Vagina (tissue), 2 donors: ENCODE measurements at regions not wholly inside any gene's neighbourhood (a gene's known extent, or its start where the extent isn't known, plus 50 kb on each side); places are given as distances from the start of the nearest gene placed in this dataset.

ENCODE experiments used
- POLR2AphosphoS5 ChIP-seq, 2 donors: sonication (generic); formaldehyde crosslinking; IDR thresholded peaks; one replicate each; pipeline ENCODE4 v1.9.0; 2017; ENCODE audit warnings: antibody characterized with exemption in 2 of 2, mild to moderate bottlenecking in 2 of 2, low read depth in 1 of 2; ENCODE audit not compliant: insufficient read depth in 1 of 2
- TF ChIP-seq, protein P1 (sequence below), 3 experiments: fragments of 450-650 bp in 2 of 3; fragments of 200-600 bp in 1 of 3; sonication (generic) in 1 of 3; IDR thresholded peaks; one replicate each; pipeline ENCODE4 v1.5.1; 2017 to 2019; ENCODE audit warnings: antibody characterized with exemption in 3 of 3, mild to moderate bottlenecking in 2 of 3, moderate library complexity in 2 of 3

DNA sequence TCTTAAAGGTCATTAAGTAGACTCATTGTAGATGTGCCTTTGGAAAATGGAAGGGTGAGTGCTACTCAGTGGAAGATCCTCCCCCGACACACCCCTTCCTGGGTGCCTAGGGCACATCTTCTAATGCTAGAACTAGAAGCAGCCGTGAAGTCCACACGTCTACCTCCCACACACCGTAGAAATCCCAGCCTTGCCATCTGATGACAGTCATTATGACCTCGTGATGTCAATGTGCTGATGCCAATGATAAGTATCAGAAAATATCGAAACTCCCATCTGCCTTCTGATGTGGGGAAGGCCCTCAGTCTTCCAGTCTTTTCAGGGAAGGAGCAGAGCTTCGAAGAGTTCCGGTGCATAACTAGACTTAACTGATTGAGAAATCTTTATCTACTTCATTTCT lies 282.1 kb upstream of the ROPN1 start:
- no peak for TF ChIP-seq POLR2AphosphoS5 (IDR thresholded peaks at IDR 0.05; ENCODE audit: insufficient read depth in 1 of 2, low read depth in 1 of 2)
- TF ChIP-seq, protein P1, sequence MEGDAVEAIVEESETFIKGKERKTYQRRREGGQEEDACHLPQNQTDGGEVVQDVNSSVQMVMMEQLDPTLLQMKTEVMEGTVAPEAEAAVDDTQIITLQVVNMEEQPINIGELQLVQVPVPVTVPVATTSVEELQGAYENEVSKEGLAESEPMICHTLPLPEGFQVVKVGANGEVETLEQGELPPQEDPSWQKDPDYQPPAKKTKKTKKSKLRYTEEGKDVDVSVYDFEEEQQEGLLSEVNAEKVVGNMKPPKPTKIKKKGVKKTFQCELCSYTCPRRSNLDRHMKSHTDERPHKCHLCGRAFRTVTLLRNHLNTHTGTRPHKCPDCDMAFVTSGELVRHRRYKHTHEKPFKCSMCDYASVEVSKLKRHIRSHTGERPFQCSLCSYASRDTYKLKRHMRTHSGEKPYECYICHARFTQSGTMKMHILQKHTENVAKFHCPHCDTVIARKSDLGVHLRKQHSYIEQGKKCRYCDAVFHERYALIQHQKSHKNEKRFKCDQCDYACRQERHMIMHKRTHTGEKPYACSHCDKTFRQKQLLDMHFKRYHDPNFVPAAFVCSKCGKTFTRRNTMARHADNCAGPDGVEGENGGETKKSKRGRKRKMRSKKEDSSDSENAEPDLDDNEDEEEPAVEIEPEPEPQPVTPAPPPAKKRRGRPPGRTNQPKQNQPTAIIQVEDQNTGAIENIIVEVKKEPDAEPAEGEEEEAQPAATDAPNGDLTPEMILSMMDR (IDR thresholded peaks at IDR 0.05) = no peak
